ENCODE measurements at regions not wholly inside any gene's neighbourhood (a gene's known extent, or its start where the extent isn't known, plus 50 kb on each side); places are given as distances from the start of the nearest gene placed in this dataset.

GRCh38 chr7:4409946-4410345 lies 272.1 kb upstream of the FOXK1 start:
- H3K4me1 Mint-ChIP-seq = no peaks in the 10 kb centered on the region
- no peak overlapping the region for H3K27ac Mint-ChIP-seq
- DNase-seq (no peak), ATAC-seq (no peak)
- H3K27me3 Mint-ChIP-seq = no peaks in the 10 kb centered on the region
- peaks cover 5% of the 10 kb centered on the region for H3K9me3 Mint-ChIP-seq
- no peak overlapping the region for H3K4me3 Mint-ChIP-seq
- no peaks in the 10 kb centered on the region for H3K36me3 Mint-ChIP-seq (ENCODE audit: low read depth)

- Mint-ChIP-seq H3K27ac (no peak overlapping the region), H3K9me3 (peaks cover 13% of the 10 kb centered on the region), H3K36me3 (ENCODE audit: low read depth) (no peaks in the 10 kb centered on the region), H3K4me1 (no peaks in the 10 kb centered on the region), H3K27me3 (peaks cover 7% of the 10 kb centered on the region), H3K4me3 (no peak overlapping the region)
- ATAC-seq (no peak), DNase-seq (no peak)
Measured at GRCh38 chr7:4416396-4417056, 265.6 kb upstream of the FOXK1 start.

GRCh38 chr7:4428526-4428925 lies 253.6 kb upstream of the FOXK1 start:
- H3K36me3 Mint-ChIP-seq (ENCODE audit: low read depth) = no peaks in the 10 kb centered on the region

GRCh38 chr7:4430227-4430626 lies 251.9 kb upstream of the FOXK1 start:
- H3K4me3 Mint-ChIP-seq = no peak overlapping the region
- H3K4me1 Mint-ChIP-seq = no peaks in the 10 kb centered on the region
- peaks cover 19% of the 10 kb centered on the region for H3K9me3 Mint-ChIP-seq
- H3K36me3 Mint-ChIP-seq (ENCODE audit: low read depth) = no peaks in the 10 kb centered on the region
- H3K27me3 Mint-ChIP-seq = no peaks in the 10 kb centered on the region
- DNase-seq (no peak), ATAC-seq (no peak)
- no peak overlapping the region for H3K27ac Mint-ChIP-seq

More at GRCh38 chr7:4428526-4428925, 253.6 kb upstream of the FOXK1 start:
- Mint-ChIP-seq H3K4me1 (no peaks in the 10 kb centered on the region), H3K9me3 (peaks cover 19% of the 10 kb centered on the region), H3K27ac (no peak overlapping the region), H3K27me3 (no peaks in the 10 kb centered on the region), H3K4me3 (no peak overlapping the region)
- DNase-seq = no peak
- ATAC-seq = no peak

- no peaks in the 10 kb centered on the region for H3K36me3 Mint-ChIP-seq (ENCODE audit: low read depth)
- no peak for DNase-seq
- no peak overlapping the region for H3K4me3 Mint-ChIP-seq
- H3K4me1 Mint-ChIP-seq = no peaks in the 10 kb centered on the region
- H3K27me3 Mint-ChIP-seq = no peaks in the 10 kb centered on the region
- H3K27ac Mint-ChIP-seq = no peak overlapping the region
- no peak for ATAC-seq
- peaks cover 15% of the 10 kb centered on the region for H3K9me3 Mint-ChIP-seq
Measured at GRCh38 chr7:4434306-4434705, 247.8 kb upstream of the FOXK1 start.

GRCh38 chr7:4436361-4436895 lies 245.7 kb upstream of the FOXK1 start:
- H3K36me3 Mint-ChIP-seq (ENCODE audit: low read depth) = no peaks in the 10 kb centered on the region
- H3K4me1 Mint-ChIP-seq = no peaks in the 10 kb centered on the region
- H3K9me3 Mint-ChIP-seq = peaks cover 5% of the 10 kb centered on the region
- no peak overlapping the region for H3K4me3 Mint-ChIP-seq
- DNase-seq = no peak
- no peak overlapping the region for H3K27ac Mint-ChIP-seq
- ATAC-seq = no peak
- no peaks in the 10 kb centered on the region for H3K27me3 Mint-ChIP-seq

- no peaks in the 10 kb centered on the region for H3K27me3 Mint-ChIP-seq
- DNase-seq (no peak), ATAC-seq (no peak)
- H3K4me1 Mint-ChIP-seq = no peaks in the 10 kb centered on the region
- no peaks in the 10 kb centered on the region for H3K36me3 Mint-ChIP-seq (ENCODE audit: low read depth)
- peaks cover 2% of the 10 kb centered on the region for H3K9me3 Mint-ChIP-seq
- no peak overlapping the region for H3K27ac Mint-ChIP-seq
- no peak overlapping the region for H3K4me3 Mint-ChIP-seq
Measured at GRCh38 chr7:4436936-4437335, 245.2 kb upstream of the FOXK1 start.

- no peak for DNase-seq
- Mint-ChIP-seq H3K36me3 (ENCODE audit: low read depth) (no peaks in the 10 kb centered on the region), H3K9me3 (no peaks in the 10 kb centered on the region), H3K4me1 (no peaks in the 10 kb centered on the region), H3K27me3 (no peaks in the 10 kb centered on the region), H3K27ac (no peak overlapping the region), H3K4me3 (no peak overlapping the region)
- ATAC-seq = no peak
Measured at GRCh38 chr7:4437916-4438315, 244.2 kb upstream of the FOXK1 start.

- H3K9me3 Mint-ChIP-seq = no peaks in the 10 kb centered on the region
- H3K4me3 Mint-ChIP-seq = no peak overlapping the region
- H3K27ac Mint-ChIP-seq = no peak overlapping the region
- no peak for ATAC-seq
- no peaks in the 10 kb centered on the region for H3K36me3 Mint-ChIP-seq (ENCODE audit: low read depth)
- H3K4me1 Mint-ChIP-seq = no peaks in the 10 kb centered on the region
- no peak for DNase-seq
- H3K27me3 Mint-ChIP-seq = no peaks in the 10 kb centered on the region
Measured at GRCh38 chr7:4438723-4439245, 243.3 kb upstream of the FOXK1 start.

- H3K27me3 Mint-ChIP-seq = peaks cover 1% of the 10 kb centered on the region
Measured at GRCh38 chr7:4439444-4439843, 242.7 kb upstream of the FOXK1 start.

GRCh38 chr7:4444106-4444505 lies 238.0 kb upstream of the FOXK1 start:
- DNase-seq (no peak), ATAC-seq (no peak)
- Mint-ChIP-seq H3K9me3 (no peaks in the 10 kb centered on the region), H3K4me3 (no peak overlapping the region), H3K27me3 (peaks cover 9% of the 10 kb centered on the region), H3K36me3 (ENCODE audit: low read depth) (no peaks in the 10 kb centered on the region), H3K4me1 (no peaks in the 10 kb centered on the region), H3K27ac (no peak overlapping the region)

More at GRCh38 chr7:4439444-4439843, 242.7 kb upstream of the FOXK1 start:
- Mint-ChIP-seq H3K4me1 (no peaks in the 10 kb centered on the region), H3K36me3 (ENCODE audit: low read depth) (no peaks in the 10 kb centered on the region), H3K27ac (no peak overlapping the region), H3K9me3 (no peaks in the 10 kb centered on the region), H3K4me3 (no peak overlapping the region)
- DNase-seq (no peak), ATAC-seq (no peak)

- H3K36me3 Mint-ChIP-seq (ENCODE audit: low read depth) = no peaks in the 10 kb centered on the region
- H3K27me3 Mint-ChIP-seq = peaks cover 9% of the 10 kb centered on the region
- no peak overlapping the region for H3K4me3 Mint-ChIP-seq
- no peak overlapping the region for H3K27ac Mint-ChIP-seq
- no peaks in the 10 kb centered on the region for H3K4me1 Mint-ChIP-seq
- ATAC-seq = no peak
- H3K9me3 Mint-ChIP-seq = no peaks in the 10 kb centered on the region
- no peak for DNase-seq
Measured at GRCh38 chr7:4445777-4446176, 236.3 kb upstream of the FOXK1 start.

GRCh38 chr7:4449263-4449662 lies 232.8 kb upstream of the FOXK1 start:
- no peak overlapping the region for H3K4me3 Mint-ChIP-seq
- no peak for ATAC-seq
- no peaks in the 10 kb centered on the region for H3K9me3 Mint-ChIP-seq
- H3K4me1 Mint-ChIP-seq = no peaks in the 10 kb centered on the region
- no peak overlapping the region for H3K27ac Mint-ChIP-seq
- no peak for DNase-seq
- peaks cover 8% of the 10 kb centered on the region for H3K27me3 Mint-ChIP-seq
- no peaks in the 10 kb centered on the region for H3K36me3 Mint-ChIP-seq (ENCODE audit: low read depth)

GRCh38 chr7:4450483-4450882 lies 231.6 kb upstream of the FOXK1 start:
- Mint-ChIP-seq H3K9me3 (no peaks in the 10 kb centered on the region), H3K36me3 (ENCODE audit: low read depth) (no peaks in the 10 kb centered on the region), H3K4me1 (no peaks in the 10 kb centered on the region), H3K27me3 (peaks cover 5% of the 10 kb centered on the region), H3K4me3 (no peak overlapping the region), H3K27ac (no peak overlapping the region)
- ATAC-seq (no peak), DNase-seq (no peak)

- no peaks in the 10 kb centered on the region for H3K4me1 Mint-ChIP-seq
Measured at GRCh38 chr7:4460597-4460996, 221.5 kb upstream of the FOXK1 start.

More at GRCh38 chr7:4460597-4460996, 221.5 kb upstream of the FOXK1 start:
- peaks cover 4% of the 10 kb centered on the region for H3K9me3 Mint-ChIP-seq
- H3K36me3 Mint-ChIP-seq (ENCODE audit: low read depth) = no peaks in the 10 kb centered on the region
- H3K4me3 Mint-ChIP-seq = no peak overlapping the region
- ATAC-seq (no peak), DNase-seq (no peak)
- H3K27me3 Mint-ChIP-seq = no peaks in the 10 kb centered on the region
- no peak overlapping the region for H3K27ac Mint-ChIP-seq

Measured in activated naive CD8-positive, alpha-beta T cell treated with anti-CD3 and anti-CD28 coated beads, Interleukin-2, amount 50 U/mL, for 24 hours (primary cell).